ENCODE measurements at regions not wholly inside any gene's neighbourhood (a gene's known extent, or its start where the extent isn't known, plus 50 kb on each side); places are given as distances from the start of the nearest gene placed in this dataset.
A peak's percentile ranks its signal among the peaks of the same experiment; 100 is the strongest.

DNA sequence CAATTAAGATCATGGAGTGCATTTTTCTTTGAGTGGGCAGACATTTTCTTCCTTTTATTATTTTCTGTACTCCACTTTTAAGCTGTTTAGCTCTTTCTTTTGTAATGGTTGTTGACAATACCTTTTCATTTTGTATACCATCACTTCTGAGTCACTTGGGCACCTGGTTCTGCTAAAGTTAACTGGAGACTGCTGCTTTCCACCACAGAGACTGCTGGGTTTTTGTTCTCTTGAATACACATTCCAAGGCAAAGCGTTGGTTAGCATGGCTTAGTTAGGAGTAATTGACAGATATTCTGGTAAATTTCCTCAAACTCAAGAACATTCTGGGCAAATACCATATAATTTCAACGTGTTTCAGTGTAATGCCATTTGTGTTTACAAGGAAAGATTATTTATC, 541.9 kb upstream of the CELF2 start:
- no peak for DNase-seq (ENCODE audit: low spot score)

DNA sequence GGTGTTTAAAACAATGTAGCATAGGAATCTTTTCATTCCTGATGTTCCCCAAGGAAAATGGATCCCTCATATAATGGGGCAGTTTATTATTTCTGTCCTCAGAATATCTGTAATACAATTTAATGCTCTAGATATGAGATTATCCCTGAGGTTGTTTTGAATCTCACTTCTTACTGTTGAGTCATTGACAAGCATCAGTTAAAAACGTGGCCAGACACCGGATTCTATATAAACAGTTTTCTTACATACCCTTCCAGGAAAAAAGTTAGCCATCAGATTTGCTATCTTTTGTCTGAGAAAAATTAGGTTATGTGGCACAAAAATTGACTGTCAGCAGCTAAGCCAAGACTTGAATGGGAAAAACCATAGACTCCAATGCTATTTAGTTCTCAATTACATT, 539.8 kb upstream of the CELF2 start:
- DNase-seq (ENCODE audit: low spot score), result no peak

DNA sequence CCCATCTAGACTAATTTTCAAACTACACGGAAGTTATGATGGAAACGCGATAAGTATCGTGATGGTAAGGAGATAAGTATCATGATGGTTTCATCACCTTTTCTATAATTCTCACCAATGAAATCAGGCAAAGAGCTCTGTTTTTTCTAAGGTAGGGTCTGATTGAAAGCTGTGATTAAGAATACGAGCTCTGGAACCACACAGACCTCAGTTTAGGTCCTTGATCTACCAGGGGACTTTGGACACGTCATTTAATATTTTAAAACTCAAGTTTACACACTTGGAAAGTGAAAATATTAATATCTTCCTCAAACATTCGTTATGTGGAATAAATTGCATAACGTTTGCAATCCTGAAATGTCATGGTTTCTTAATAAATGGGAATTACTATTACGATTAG, 538.2 kb upstream of the CELF2 start:
- DNase-seq (ENCODE audit: low spot score), result no peak

DNA sequence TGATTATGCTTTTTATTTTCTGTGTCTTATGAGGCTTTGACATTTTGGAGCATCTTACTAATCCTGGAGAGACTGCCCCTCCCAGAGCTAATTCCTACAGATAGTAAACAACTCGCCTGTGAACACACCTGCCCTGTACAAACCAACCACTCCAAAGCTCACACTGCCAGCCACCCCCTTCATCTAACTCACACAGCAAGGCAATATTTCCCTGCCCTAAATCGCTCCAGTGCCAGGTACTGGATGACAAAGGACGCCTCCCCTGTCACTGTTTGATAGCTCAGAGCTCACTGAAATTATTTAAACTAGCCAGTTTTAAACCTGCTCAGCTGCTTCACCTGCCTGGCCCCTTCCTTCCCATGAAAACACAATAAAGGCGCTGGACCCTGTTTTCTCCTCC, 535.1 kb upstream of the CELF2 start:
- no peak for DNase-seq (ENCODE audit: low spot score)

DNA sequence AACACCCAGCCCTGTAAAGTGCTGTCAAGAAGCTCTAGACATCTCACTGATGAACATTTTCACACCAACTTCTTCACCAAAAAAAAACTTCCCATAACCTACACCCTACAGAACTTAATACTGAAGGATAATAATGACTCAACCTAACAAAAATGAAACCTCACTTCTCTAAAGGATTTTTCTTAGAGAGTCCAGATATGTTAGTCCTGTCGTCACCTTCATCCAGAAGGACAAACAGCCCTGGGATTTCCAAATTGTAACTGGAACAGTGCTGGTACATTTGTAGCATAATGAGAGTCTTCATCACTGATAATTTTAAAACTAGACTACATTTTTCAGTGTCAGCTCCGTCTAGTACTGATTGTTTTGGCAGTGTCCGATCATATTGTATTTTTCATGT, 528.6 kb upstream of the CELF2 start:
- no peak for DNase-seq (ENCODE audit: low spot score)

DNA sequence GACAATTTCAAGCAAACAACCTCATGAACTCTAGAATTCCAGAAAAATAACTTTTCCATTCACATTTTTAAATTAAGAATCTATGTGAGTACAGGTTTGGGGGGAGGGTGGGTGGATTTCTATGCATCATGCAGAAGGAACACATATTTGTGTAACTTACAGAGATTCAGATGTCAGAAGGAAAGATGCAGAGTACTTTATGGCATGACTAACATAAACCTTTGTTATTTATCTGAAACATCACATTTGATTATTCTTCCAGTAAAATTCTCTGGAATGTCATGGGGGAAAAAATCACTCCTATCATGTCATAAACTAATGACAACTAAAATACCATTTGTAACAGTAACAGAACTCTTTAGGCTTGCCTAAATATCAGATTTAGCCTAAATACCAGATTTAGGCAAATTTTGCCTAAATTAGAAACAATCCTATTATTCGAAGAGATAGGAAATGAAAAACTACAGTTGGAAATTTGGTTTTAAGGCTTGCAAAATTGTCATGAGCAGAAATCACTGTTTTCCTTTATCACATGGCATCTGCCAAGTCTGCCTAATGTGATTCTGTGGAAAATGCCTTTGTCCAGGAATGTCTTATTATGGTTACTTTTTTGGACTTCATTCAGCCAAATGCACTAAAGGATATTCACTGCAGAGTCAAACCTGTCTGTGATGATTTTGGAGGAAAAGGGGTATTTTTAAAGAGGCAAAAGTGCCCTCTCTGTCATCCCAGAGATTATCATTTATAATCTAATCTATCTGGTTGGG, 527.7 kb upstream of the CELF2 start:
- DNase-seq (ENCODE audit: low spot score), result no peak

DNA sequence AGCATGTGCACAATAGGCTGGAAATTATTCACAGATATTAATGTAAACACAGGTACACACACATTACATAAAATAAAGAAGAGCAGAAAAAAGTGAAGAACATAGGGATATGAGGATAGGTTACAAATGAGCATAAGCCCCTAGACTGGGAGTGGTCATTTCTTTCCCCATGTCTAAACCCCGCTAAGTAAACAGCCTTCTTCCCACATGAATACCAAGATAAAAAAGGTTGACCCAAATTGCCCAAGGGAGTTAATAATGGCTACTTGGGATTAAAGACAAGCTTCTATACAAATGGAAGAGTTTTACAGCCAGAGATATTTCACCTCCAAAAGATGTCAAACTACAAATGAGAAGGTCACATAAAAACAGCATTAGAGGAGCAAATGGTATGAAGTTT, 527.1 kb upstream of the CELF2 start:
- DNase-seq (ENCODE audit: low spot score), result no peak

DNA sequence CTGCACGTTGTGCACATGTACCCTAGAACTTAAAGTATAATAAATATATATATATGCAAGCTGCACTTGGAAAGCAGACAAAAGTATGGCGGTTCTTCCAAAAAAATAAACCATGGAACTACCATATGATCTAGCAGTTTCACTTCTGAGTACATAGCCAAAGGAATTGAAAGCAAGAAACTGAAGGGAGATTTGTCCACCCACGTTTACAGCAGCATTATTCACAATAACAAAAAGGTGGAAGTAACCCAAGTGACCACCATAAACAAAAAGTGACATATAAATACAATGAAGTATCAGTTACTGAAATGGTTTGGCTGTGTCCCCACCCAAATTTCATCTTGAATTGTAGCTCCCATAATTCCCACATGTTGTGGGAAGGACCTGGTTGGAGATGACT, 525.3 kb upstream of the CELF2 start:
- DNase-seq (ENCODE audit: low spot score), result no peak

DNA sequence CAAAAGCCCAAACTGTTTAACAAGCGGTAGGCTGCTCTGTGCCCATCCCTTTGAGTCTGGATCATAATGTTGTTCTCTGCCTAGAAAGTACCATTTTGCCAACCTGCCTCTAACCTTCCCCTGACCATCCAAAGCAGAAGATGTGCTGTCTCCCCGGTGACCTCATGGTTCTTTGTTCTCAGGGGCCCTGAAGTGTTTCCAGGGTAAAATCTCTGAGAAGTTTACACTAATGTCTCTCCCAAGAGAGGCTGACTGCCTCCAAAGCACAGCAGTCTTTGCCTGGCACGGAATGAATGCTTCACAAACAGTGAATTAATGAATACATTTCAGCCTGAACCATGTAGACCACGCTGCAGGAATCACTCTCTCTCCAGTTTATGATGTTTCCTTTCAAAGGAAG, 523.8 kb upstream of the CELF2 start:
- DNase-seq (ENCODE audit: low spot score), result no peak

DNA sequence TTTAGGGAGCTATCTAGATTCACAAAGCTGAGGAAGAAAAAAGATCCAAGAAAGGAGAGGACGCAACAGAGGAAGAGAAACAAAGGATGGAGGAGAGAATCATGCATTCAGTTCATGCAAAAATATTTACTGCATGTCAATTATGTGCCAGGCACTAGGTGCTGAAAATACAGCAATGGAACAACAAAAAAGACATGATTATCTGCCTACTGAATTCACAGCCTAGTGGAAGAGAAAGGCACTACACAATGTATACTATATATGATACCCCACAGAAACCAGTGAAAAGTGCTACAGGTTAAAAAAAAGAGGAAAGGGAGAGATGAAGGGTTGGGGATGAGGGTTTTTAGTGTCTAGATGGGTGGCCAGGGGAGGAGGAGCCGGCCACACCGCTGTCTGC, 520.4 kb upstream of the CELF2 start:
- DNase-seq (ENCODE audit: low spot score), result no peak

DNA sequence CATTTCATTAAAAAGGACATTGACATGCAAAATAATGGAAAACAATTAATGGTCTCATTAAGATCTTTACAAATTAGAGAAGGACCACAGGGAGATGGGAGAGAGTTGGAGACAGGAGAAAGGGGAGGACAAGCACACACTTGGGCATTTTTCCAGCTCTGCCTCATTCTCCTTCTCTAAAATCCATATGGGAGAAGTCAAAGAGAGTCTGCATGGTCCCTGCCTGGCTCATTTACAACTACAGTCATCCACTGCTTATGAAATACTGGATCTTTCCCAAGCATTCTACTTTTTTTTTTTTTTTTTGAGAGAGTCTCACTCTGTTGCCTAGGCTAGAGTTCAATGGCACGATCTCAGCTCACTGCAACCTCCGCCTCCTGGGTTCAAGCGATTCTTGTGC, 518.9 kb upstream of the CELF2 start:
- no peak for DNase-seq (ENCODE audit: low spot score)

DNA sequence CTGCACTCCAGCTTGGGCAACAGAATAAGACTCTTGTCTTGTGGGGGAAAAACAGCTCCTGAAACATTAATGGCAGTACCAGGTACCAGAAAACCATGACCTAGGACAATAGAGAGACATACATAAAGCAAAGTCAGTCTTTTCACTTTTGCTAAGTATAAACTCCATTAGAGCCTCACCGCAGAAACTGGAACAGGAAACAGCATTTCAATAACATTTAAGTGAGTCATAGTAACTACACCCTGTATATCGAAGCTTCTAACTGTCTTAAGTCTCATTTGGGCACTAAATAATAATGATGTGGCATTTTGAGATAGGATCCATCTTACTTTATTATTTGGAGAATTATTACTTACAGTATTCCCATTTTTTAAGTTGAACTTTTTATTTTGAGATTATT, 517.8 kb upstream of the CELF2 start:
- DNase-seq (ENCODE audit: low spot score), result peak; percentile 28

DNA sequence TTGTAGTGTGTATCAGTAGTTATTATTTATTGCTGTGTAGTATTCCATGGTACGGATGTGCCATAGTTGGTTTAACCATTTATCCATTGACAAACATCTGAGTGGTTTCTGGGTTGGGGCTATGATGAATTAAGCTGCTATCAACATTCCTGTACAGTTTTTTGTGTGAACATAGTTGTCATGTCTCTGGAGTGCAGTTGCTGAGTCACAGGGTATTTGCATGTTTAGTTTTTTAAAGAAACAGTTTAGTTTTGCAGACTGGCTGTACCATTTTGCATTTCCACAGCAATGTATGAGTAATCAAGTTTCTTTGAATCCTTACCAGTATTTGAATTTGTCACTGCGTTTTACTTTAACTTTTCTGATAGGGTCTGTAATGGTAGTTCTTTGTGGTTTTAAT, 516.7 kb upstream of the CELF2 start:
- DNase-seq (ENCODE audit: low spot score), result no peak

DNA sequence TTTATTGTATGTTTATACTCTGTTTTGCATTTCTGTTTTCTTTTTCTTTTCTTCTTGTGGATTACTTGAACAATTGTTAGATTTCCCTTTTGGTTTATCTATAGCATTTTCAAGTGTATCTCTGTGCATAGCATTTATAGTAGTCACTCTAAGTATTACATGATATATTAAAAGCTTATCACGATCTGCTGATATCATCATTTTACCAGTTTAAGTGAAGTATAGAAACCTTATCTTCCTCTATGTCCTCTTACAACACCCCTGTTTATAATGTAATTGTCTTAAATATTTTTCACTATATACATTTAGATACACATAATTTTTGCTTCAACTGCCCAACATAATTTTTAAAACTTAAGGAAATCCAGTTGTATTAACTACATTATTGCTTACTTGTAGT, 513.9 kb upstream of the CELF2 start:
- no peak for DNase-seq (ENCODE audit: low spot score)

DNA sequence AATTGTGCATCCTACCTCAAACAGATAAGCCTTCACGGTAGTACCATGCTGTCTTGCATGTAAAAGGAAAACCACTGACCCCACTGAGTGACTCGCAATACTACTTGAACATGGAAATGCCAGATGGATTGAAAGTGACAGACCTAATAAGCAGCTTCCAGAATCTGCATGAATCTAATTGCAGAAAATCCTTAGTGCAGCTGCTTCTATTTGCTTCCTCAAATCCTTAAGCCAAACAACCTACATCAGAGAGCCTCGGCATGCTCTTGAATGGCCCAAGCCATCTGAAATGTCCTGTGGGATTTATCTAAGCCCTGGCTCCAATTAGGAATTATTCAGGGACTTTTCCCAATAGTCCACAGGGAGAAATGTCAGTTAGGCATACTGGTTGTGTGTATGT, 509.5 kb upstream of the CELF2 start:
- no peak for DNase-seq (ENCODE audit: low spot score)

DNA sequence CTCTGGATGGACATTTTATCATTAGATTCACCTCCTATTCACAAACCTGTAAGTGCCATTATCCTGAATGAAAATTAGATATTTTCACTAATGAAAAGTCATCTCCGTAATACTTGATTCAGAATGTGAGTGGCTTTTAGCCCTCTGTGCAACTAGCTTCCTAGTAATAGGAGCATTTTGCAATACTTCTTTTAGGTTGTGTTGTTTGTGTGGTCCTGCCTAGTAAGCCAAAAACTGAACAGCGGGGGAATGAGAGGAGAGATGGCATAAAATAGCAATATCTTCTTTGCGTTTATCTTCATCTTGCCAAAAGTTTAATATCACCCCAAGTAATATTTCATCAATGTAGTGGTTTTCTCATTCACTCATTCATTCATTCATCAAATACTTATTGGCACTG, 507.5 kb upstream of the CELF2 start:
- no peak for DNase-seq (ENCODE audit: low spot score)

DNA sequence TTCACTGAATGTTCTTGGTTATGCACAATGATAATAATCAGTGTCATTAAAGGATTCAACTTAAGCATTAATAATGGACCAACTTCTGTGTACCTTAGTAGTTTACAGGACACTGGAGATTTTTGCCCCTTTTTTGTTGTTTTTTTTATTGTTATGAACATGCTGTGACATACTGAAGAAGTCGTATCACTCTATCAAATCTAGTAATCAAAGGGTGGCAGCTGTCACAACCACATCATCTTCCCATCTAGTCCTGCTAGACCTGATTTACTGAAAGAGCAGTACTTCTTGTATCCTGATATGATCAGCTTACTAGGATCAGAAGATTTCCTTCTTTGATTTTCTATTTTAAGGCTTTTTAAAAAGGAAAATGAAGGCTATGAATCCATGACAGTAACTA, 504.6 kb upstream of the CELF2 start:
- DNase-seq (ENCODE audit: low spot score), result no peak

DNA sequence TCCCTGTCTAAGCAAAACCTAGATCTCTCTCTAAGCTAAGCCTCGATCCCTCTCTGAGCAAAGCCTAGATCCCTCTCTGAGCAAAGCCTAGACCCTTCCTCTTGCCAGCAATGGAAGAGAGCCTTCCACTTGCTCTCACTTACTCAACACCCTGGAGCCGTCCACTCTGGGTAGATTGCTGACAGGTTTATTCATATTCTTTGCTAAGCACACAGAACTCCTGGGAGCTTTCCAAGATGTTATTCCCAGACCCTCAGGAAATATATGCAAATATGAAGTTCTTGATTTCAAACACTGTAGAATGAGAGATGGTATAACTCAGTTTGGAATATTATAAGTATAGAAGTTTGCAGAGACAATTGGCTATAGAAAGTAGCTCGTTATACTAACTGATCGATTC, 503.8 kb upstream of the CELF2 start:
- DNase-seq (ENCODE audit: low spot score), result no peak

DNA sequence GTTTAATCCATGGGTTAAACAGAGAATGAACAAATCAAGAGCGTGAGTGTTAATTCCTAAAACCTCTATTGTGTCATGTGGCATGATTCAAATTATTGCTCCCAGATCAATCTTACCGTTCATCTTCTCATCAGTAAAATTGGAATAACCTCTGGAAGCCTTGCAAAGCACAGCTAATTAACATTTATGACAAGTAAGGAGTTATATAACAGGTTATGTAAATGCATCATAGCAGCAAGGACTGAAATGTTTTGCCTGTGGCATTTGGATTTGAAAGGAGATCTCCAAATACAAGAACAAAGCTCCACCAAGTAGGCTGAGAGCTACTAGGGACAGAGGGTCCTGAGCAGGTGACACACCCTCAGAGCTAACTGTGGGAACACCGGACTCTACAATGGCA, 502.9 kb upstream of the CELF2 start:
- DNase-seq (ENCODE audit: low spot score), result no peak

DNA sequence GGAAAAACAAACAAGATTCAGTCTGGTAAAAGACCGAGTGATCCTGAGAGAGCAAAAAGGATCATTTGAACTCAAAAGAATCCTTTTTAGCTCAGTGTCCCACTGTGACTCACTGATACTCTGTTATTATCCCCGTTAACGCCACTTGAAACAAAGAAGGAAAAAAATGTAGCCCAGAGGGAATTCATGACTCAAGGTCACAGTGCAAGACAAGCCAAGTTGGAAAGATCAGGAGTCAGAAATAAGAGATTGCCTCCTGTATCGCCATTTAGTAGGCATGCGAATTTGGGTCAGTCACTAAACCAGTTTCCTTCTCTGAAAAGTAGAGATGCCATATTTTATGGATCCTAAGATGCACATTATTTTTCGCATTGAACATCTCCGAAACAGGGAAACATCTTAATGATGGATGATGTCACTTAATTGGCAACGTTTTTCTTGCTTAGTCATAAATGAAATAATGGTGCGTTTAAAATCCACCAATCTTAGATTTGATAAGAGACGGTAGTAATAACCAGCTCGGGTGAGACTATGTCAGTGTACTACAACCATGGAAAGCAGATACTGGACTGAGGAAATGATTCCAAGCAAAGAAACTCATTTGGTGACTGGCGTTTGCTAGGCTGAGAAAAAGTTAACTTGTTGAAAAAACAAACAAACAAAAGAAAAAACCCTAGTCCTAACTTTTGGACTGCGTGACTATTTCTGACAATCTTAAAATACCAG, 502.0 kb upstream of the CELF2 start:
- peak; percentile 38 for DNase-seq (ENCODE audit: low spot score)

DNA sequence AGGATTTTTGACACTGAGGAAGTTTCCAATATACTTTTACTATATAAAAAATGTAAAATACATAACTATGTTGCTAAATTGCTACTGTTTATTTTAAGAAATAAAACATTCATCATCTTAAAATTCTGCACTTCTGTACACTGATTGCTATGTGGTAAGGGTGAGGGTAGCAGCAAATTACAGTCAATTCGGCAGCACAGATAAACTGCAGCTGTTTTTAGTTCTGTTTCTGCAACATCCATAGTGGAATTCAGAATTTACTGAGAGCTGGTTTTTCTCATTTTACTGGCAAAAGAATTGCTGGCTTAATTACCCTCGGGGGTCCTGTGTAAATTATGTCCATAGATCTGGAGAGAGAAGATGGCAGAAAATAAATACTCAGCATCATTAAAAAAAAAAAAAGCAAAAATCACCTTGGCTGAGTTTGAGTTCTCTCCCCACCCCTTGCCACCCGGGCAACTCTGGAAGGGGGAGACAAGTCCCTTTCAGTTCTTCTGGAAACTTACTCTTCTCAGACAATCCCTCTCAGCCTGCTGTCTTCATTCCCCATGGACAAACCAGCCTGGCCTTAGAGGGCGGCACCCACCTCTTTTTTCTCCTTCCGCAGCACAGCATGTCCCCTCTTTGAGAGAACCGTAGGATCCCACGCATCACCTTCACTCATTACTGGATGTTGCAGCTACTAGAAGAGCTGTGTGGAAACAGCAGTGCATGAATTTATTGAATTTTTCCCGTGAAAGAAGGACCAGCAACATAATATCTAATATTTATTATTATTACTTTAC, 501.1 kb upstream of the CELF2 start:
- DNase-seq (ENCODE audit: low spot score), result no peak

DNA sequence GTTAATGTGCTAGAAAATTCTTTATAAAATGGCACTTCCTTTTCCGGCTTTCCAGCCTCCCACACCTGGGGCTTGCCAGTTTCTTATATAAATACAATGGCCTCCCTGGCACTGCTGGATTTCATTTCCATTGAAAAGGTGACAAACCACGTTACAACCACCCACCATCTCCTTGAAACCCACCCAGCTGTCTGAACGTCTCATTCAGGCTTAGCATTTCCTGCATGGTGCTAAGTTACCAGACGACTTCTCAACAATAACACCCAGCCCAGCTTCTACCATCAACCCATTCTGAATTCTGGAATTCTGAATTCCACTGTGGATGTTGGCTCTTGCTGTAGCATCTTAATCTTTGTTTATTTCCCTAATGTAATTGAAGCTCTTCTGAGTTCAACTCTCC, 499.8 kb upstream of the CELF2 start:
- no peak for DNase-seq (ENCODE audit: low spot score)

DNA sequence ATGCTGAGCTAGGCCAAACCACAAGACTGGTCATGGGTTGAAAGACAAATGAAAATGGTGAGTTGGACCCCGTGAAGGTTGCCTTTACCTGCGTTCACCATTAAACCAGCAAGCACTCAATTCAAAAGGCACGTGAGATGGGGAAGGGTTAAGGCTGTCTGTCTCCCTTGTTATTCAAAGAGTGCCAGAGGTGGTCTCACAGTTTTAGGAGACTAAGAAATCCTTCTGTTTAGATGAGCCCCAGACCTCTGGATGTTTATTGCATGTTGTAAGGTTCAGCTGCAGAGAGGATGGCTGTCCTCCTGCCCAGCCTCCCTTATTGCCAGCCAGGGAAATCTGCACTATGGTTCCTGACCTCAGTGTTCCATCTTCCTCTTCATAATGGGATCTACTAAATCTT, 498.0 kb upstream of the CELF2 start:
- DNase-seq (ENCODE audit: low spot score), result no peak

Measured in COLO829 (cell line).